Hepatic stellate cell (primary cell): ENCODE measurements at regions not wholly inside any gene's neighbourhood (a gene's known extent, or its start where the extent isn't known, plus 50 kb on each side); places are given as distances from the start of the nearest gene placed in this dataset.

Experiments
- DNase-seq: peaks from one replicate; pipeline ENCODE4 v3.0.0; 2011; ENCODE audit warnings: low spot score

DNA sequence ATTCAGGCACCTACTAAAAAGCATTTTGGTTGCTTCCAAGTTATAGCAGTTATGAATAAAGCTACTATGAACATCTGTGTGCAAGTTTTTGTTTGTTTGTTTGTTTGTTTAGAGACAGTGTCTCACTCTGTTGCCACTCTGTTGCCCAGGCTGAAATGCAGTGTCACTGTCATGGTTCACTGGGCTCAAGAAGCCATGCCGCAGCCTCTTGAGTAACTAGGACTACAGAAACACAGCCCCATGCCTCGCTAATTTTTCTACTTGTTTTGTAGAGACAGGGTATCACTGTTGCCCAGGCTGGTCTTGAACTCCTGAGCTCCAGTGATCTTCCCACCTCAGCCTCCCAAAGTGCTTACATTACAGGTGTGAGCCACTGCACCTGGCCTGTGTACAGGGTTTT lies 795.9 kb downstream of the EPHA7 start:
- DNase-seq = no peak

DNA sequence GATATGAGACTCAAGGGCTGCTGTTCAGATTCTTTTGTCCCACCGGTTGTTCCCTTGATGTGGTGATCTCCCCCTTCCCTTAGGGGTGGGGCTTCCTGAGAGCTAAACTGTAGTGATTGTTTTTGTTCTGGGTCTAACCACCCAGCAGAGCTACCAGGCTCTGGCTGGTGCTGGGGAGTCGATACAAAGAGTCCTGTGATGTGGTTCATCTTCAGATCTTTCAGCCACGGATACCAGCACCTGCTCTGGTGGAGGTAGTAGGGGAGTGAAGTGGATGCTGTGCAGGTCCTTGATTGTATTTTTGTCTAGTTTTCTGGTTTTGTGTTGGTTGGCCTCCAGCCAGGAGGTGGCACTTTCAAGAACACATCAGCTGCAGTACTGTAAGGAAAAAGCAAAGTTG lies 801.6 kb downstream of the EPHA7 start:
- DNase-seq = no peak

DNA sequence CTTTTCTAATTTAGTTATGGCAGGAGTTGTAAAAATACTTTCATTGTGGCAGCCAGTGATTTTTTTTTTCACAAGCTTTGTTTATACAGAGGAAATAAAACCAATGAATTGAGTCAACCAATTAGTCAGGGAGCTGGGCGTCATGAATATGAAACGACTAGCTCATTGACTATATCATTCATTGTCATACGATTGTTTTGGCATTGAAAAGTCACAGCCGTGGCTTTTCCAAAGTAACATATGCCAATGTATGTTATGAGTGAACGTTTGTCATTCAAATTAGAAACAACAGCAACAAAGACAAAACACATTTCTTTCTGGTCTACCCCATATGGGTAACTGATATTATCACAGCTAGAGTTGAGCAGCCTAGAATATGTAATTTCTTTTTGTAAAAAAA lies 810.6 kb downstream of the EPHA7 start:
- no peak for DNase-seq

DNA sequence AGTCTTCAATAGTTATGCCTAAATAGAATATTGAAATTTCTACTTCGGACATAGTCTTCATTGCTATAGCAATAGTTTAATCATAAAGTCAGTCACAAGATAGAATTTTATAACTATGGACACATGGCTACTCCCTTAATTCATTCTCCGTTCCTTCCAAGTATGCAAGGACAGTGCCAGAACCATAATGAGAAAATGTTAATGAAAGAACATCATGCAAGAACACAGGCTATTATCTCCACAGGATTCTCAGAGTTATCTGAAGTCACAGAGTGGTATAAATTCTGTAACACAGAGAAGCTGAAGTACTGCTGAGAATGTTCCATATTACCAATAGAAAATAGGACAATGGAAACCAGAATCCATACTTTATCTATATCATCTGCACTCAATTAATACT lies 826.2 kb downstream of the EPHA7 start:
- DNase-seq = no peak

DNA sequence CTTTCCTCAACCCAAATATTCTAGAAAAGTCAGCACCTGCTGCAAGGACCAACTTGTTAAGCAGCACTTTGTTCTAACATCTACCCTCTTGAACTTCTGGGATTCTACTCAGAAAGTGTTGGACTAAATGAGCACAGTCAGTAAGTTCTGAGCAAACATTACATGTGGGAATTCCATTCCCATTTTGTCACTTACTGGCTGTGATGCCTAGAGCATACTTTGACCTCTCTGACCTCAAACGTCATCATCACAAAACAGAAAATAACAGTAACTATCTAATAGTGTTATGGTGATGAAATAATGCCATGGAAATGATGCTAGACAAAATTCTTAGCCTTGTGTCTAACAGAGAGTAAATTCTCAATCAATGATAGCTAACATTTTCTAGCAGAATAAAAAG lies 829.4 kb downstream of the EPHA7 start:
- no peak for DNase-seq

DNA sequence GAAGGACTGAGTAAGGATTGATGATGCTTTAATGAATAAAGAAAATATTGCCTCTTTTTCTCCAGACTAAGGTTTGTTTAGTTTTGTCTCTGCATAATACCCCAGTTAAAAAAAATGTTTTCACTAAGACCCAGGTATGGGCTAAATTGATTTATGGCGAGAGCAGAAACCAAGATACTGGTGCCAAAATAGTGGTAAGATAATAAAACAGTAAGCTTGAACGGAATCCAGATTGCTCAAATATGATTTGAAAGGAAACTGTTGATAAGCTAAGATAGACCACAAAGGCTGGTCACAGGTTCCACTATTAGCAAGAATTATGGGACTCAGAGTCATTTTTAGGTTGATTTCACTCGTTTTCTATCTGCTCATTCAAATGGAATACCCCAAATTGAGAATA lies 831.2 kb downstream of the EPHA7 start:
- DNase-seq = no peak

DNA sequence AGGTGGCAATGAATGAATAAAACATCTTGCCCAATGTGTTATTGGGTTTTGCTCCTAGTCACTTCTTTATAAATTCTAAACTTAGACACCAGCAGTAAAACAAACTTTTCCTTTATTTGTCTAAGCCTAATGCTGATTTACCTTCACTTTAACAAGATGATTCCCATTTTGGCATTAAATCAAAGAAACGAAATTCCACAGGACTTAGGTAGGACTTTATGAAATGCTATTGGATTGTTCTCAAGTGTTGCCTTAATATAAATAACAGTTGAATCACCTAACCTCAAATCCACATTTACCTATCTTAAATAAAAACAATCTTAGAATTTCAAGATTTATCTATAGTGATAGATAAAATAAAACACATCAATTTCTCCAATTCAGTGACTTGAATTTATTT lies 831.8 kb downstream of the EPHA7 start:
- no peak for DNase-seq

DNA sequence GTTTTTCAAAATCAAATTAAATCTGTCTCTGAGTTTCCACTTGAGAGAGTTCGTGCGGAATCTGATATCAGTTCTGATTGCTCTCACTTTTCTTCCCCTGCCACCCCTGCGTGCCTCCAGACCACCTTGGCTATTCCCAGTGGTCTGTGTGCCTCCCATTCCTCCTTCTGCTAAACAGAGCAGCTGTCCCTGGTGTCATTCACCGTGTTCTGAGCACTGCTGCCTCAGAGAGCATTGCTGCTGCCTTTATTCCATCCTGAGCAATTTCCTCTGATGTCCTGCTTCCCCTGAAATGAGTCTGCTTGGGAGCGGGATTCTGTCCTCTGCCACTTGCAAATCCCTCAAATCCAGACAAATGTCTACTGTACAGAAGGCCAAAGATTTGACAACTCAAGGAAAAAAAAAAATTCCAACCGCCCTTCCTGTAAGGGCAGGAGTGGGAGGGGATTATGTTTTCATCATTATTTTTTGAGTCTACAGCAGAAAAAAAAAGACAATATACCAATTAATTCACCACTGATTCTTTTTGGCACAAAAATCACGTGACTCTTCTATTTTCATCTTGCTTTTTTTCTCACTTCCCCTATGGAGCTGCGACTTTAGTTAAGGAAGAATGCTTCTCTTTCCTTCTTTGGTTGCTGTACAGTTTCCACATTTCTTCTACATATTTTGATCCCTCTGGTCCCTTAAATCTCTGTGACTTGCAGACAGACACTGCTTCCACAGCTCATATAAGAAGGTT lies 833.0 kb downstream of the EPHA7 start:
- no peak for DNase-seq

DNA sequence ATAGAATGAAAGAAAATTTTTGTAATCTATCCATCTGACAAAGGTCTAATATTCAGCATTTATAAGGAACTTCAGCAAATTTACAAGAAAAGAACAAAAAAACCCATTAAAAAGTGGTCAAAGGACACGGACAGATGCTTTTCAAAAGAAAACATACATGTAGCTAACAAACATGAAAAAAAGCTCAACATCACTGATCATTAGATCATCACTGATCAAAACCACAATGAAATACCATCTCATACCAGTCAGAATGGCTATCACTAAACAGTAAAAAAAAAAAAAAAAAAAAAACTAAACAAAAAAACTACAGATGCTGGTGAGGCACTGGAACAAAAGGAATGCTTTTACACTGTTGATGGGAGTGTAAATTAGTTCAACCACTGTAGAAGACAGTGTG lies 837.1 kb downstream of the EPHA7 start:
- no peak for DNase-seq

DNA sequence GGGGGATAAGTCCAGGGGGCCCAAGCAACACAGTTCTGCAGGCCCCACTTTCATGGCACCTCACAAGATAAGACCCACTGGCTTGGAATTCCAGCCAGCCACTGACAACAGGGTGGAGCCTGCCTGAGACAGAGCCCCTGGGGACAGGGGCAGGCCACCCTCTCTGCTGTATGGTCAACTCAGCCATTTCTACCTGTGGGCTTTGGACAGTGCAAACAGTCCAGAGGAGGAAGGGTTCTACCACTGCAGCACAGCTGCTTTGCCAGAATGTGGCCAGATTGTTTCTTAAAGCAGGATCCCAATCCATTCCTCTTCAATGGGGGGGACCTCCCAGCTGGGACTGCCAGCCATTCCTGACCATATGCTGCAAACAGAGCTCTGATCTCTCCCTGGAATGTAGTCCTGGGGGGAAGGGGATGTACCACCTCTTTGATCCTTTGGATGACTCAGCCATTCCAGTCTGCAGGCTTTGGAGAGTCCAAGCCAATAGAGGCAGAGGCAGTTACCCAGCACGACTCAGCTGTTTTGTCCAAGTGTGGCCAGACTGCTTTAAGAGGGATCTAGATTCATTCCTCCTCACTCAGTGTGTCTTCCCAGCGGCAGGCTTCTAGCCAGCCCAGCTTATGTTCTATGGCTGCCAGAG lies 842.2 kb downstream of the EPHA7 start:
- no peak for DNase-seq

DNA sequence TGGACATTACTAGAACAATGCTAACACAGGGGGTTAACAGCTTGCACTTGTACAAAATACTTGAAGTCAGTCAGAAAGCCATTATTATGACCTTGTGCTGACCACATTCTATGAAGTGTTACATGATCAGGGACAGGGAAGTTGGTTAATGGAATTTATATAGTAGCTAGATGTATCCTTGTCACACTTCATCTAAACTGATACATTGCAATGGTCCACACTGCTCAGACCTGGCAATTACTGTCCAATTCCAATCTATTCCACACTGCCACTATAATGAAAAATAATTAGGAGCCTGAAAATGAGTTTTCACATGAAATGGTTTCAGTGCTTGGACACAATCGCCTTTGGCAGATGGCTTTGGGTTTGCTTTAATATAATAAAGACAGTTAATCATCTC lies 850.8 kb downstream of the EPHA7 start:
- no peak for DNase-seq

DNA sequence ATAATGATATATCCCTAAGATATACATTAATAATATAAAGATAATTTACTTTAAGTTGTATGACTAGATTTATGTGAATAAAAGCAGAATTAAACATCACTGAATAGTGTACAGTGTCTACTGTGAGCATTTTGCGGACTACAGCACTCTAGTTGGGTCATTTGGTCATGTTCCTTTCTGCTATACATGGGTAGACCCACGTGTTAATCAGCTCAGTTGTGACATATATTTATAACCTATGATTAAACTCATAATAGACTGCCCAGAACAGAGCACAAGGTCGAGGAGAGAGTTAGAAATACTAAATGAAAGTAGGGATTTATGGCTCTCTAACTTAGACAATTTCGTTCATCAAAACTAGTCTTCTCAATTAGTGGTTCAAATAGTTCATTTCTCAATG lies 852.7 kb downstream of the EPHA7 start:
- no peak for DNase-seq

DNA sequence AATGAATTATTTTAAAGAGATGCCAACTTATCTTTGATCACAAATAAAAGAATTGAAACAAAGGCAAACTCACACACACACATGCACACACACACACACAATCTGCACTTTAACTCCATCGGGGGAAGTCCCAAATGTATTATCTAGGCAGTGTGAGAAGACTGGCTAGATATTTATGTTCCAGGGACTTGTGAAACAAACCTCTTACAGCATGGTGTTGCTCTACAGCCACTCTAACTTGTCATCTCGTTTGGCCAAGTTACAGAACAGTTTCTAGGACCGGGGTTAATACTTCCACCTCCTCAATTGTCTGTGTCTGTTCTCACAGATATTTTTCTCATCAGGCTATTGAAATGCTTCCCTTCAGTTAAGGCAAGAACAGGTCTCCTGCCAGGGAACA lies 855.0 kb downstream of the EPHA7 start:
- no peak for DNase-seq

DNA sequence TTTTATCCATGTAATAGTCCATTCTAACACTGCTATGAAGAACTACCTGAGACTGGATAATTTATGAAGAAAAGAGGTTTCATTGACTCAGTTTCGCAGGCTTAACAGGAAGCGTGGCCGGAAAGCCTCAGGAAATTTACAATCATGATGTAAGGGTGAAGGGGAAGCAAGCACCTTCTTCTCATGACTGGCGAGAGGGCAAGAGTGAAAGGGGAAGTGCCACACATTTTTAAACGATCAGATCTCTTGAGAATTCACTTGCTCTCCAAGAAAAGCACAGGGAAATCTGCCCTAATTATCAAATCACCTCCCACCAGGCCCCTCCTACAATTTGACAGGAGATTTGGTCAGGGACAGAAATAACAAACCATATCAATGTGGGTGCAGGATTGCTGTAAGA lies 859.7 kb downstream of the EPHA7 start:
- DNase-seq = no peak

DNA sequence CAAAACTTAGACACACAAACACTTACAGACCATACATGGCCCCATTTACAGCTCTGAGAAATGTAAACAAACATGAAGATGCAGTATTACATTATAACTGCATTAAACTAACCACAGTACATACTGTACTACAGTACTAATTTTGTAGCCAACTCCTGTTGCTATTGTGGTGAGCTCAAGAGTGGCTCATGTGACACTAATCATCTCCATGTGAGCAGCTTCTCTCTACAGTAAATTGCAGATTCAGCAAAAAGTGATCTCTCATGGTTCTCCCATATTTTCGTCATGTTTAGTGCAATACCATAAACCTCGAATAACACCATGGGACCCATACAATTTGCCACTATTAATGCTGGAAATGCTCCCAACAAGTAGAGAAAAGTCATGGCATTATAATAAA lies 860.4 kb downstream of the EPHA7 start:
- DNase-seq = no peak

DNA sequence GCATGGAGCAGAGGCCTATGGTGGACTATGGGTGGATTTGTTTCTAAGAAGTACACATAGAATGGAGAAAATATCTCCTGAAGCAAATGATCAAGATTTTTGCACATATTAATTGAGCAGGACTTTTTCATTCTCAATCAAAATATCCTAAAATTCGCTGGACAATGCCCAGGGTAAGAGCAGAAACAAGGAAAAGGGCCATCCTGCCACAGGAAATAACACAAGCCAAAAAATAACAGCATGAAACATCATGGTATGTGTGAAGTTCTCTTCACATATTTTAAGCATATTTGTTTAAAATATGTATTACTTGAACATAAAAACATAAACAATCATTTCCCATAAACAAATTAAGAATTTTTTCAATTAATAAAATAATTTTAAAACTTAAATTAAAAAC lies 868.9 kb downstream of the EPHA7 start:
- no peak for DNase-seq

DNA sequence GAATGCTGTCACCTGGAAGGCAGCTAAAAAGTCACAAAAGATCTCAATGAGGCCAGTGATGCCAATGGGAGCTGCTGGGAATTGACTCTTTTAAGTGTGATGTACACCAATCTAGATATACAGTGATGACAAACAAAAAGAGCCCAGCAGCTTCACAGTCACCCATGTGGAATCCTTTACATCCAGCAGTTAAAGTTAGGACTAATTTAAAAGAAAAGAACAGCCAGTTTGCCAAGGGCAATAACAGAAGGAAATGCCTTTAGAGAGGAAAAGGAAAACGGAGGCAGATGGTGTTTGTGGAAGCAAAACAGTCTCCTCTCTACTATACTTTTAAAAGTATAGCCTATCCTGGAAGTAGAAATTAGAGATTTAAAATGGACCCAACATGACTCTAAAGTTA lies 873.5 kb downstream of the EPHA7 start:
- no peak for DNase-seq

DNA sequence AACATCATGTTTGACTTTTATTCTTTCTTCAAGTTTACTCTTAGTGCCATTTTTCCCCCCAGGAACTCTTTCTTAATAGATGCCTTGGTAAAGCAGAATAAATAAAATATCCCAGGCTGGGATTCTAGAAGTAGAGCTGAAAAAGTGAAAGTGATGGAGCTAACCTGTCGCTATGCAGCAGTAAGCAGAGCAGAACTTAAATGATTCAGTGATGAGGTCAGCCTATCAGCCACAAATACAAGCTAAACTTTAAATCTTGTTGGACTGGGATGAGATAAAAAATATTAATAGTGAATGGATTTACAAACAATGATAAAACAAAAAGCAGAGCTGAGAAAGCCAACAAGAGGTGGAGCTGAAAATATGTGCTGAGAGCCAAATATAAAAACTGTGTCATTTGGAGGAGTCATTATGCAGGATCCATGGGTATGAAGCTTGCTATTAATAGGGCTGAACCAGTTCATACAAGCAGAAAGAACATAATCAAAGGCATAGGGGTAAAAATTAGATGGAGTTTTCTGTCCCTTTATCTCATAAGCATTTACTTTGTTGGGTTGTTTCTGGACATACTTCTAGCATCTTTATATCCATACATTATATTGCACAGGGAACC lies 877.8 kb downstream of the EPHA7 start:
- no peak for DNase-seq

DNA sequence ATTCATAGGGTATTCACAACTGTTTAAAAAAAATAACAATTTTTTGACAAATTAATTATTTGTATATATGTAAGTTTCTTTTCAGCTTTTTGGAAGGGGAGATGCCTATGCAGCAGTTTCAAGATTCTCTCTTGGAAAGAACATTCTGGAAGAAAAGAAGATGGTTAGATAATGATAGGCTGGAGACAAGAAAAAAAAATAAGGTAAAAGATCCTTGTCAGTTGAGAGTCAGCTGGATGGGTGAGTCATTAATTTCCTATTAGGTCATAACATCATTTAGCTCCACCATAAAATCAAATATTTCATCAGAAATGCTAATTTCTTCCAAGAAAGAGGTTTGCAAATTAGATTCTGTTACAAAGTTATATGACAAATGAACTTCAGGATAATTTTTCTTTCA lies 880.4 kb downstream of the EPHA7 start:
- DNase-seq = no peak

DNA sequence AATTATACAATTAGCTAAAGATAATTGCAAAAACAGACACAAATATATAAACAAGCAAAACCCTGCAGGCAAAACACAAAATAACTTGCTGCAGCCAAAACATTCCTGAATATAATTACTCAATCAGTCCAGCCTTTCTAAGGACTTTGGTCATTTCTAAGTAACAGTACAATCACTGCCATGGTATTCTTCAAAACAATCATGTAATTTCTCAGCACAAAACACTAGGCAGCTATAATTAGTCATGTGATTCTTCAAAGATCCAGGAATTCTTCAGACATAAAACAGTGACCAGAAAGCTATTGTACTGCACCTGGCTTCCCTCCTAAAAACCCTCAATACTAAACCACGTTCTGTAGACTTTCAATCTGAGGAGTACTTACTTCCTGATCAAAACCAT lies 881.1 kb downstream of the EPHA7 start:
- no peak for DNase-seq

DNA sequence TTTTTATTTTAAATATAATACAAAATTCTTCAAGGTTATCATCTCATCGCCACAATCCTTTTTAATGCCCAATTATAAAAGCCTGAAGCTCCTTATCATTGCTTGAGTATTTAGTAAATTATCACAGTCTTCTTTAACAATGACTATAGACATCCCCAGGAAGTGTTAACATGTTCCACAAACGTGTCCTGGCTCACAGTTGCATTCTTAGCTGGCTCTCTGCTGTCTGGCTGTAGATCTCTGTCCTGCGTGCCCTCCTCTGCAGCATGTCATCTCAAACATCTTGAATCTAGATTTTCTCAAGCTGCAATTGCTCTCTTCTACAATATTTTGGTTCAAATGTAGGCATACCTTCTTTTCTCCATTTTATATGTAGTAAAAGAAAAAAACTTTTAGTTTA lies 885.2 kb downstream of the EPHA7 start:
- no peak for DNase-seq

DNA sequence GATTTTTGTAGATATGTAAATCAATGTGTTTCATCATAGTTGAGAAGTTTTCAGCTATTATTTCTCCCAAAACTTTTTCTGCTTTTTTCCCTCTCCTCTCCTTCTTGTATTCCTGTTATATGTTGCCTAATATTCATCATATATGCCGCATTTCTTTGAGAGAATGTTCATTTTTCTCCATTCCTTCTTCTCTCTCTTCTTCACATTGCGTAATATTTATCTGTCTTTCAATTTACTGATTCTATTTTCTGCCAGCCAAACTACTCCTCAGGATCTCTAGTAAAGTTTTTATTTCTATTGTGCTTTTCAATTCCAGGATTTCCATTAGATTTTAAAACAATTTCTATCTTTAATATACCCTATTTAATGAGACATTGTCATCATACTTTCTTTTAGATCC lies 896.8 kb downstream of the EPHA7 start:
- no peak for DNase-seq

DNA sequence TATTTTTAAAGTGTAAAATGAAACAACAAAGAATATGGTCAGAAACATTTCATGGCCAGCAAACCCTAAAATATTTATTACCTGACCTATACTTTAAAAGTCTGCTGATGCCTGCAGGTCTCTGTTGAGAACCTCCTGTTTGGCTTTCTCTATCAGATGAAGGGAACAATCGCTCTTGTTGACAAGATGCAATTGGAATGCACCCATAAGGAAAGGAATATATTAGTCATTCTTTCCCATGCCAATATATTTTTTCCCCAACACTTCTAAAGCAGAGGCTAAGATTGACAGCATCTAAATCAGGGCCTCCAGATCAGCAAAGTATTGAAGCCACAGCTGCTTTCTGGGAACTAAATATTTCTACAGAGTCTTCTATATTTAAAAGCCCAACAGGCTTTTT lies 897.8 kb downstream of the EPHA7 start:
- no peak for DNase-seq

DNA sequence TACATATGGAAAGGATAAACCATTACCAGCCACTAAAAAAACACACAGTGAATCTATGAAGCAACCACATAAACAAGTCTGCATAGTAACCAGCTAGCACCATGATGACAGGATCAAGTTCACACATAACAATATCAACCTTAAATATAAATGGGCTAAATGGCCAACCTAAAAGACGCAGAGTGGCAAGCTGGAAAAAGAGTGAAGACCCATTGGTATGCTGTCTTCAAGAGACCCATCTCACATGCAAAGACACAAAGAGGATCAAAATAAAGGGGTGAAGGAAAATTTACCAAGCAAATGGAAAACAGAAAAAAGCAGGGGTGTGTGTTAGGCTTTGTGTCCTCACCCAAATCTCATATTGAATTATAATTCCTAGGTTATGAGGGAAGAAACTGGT lies 909.2 kb downstream of the EPHA7 start:
- DNase-seq = no peak
